ENCODE measurements at regions not wholly inside any gene's neighbourhood (a gene's known extent, or its start where the extent isn't known, plus 50 kb on each side); places are given as distances from the start of the nearest gene placed in this dataset.

DNA sequence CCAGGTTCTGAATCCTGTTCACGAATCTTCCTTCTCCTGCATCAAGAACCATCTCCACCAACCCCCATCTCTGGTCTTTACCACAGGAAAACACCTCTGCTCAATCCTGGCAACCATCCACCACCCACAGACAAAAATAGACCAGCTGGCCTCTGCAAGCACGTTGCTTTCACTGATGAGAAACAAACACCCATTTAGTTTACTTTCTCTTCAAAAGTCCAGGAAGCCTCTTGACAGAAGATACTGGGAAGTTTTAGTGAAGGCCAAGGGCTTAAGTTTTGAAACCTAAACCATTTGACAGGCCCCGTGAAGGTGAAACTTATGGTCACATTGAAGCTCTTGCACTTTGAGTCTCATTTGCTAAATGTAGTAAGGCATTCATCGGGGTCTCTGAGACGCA, 122.6 kb upstream of the PPP2R5A start:
- 53% methylated on average over 5 of the region's 5 CpGs for WGBS
- H3K27ac ChIP-seq = no peak overlapping the region
- no peaks in the 10 kb centered on the region for H3K4me1 ChIP-seq (replicated peaks)
- TF ChIP-seq, protein P1, sequence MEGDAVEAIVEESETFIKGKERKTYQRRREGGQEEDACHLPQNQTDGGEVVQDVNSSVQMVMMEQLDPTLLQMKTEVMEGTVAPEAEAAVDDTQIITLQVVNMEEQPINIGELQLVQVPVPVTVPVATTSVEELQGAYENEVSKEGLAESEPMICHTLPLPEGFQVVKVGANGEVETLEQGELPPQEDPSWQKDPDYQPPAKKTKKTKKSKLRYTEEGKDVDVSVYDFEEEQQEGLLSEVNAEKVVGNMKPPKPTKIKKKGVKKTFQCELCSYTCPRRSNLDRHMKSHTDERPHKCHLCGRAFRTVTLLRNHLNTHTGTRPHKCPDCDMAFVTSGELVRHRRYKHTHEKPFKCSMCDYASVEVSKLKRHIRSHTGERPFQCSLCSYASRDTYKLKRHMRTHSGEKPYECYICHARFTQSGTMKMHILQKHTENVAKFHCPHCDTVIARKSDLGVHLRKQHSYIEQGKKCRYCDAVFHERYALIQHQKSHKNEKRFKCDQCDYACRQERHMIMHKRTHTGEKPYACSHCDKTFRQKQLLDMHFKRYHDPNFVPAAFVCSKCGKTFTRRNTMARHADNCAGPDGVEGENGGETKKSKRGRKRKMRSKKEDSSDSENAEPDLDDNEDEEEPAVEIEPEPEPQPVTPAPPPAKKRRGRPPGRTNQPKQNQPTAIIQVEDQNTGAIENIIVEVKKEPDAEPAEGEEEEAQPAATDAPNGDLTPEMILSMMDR (IDR thresholded peaks at IDR 0.05) = no peak
- no peak for TF ChIP-seq POLR2AphosphoS5 (IDR thresholded peaks at IDR 0.05)
- no peak for TF ChIP-seq POLR2A (IDR thresholded peaks at IDR 0.05)
- intact Hi-C loops (cut with DNase I) = loop anchor here (5.0 kb wide), 2 partner anchors 65 to 125 kb away; partner anchors contain the start of gene PPP2R5A
- peak; percentile 11 for DNase-seq (ENCODE audit: low spot score)
- no peaks in the 10 kb centered on the region for H3K27me3 ChIP-seq (replicated peaks; ENCODE audit: insufficient read depth)
- H3K36me3 ChIP-seq = no peaks in the 10 kb centered on the region
- no peaks in the 10 kb centered on the region for H3K9me3 ChIP-seq
- no peak overlapping the region for H3K4me3 ChIP-seq

DNA sequence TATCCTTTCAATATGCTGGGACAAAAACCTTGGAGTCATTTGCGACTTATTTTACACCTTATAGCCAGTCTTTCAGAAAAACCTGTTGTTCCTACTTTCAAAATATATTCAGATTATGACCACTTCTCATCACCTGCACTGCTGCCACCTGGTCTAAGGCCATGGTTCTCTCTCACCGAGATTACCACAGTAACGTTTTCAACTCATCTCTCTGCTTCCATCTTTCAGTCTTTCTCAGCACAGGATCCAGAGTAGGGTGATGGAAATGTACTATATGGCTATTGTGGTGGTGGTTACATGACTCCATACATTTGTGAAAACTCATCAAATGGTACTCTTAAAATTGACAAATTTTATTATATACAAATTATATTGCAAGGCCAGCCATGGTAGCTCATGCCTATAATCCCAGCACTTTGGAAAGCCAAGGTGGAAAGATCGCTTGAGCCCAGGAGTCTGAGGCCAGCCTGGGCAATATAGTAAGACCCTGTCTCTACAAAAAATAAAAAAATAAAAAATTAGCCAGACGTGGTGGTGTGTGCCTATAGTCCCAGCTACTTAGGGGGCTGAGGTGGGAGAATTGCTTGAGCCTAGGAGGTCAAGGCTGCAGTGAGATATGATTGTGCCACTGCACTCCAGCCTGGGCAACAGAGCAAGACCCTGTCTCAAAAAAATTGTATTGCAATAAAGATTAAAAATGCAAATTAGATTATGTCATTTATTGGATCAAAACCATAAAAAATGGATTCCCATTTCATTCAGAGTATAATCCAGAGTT, 120.9 kb upstream of the PPP2R5A start:
- 96% methylated on average over 5 of the region's 5 CpGs for WGBS
- intact Hi-C loops (cut with DNase I) = loop anchor here (5.0 kb wide), 2 partner anchors 63 to 123 kb away; partner anchors contain the start of gene PPP2R5A
- H3K27me3 ChIP-seq (replicated peaks; ENCODE audit: insufficient read depth) = no peaks in the 10 kb centered on the region
- H3K4me1 ChIP-seq (replicated peaks) = no peaks in the 10 kb centered on the region
- no peak overlapping the region for H3K4me3 ChIP-seq
- H3K27ac ChIP-seq = no peak overlapping the region
- no peaks in the 10 kb centered on the region for H3K9me3 ChIP-seq
- H3K36me3 ChIP-seq = no peaks in the 10 kb centered on the region
- TF ChIP-seq, protein P1 (IDR thresholded peaks at IDR 0.05) = no peak
- TF ChIP-seq POLR2AphosphoS5 (IDR thresholded peaks at IDR 0.05) = no peak
- no peak for TF ChIP-seq POLR2A (IDR thresholded peaks at IDR 0.05)
- no peak for DNase-seq (ENCODE audit: low spot score)

DNA sequence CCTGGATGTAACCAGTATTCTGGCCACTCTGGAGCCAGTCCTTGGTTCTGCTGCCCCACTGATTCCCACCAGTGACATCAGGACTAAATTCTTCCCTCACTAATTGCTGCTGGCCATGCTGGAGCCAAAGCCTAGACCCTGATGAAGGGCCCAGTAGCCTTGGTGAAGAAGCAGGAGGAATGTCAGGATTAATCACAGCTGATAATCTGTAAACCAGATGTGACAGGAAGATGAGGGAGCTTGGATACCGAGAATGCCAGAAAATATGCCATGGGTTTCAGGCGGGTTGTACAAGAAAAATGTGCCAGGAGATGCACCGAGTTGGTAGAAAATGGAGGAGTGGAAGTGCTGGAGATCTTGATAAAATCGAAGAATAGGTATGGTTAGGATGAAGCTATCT, 119.0 kb upstream of the PPP2R5A start:
- Histone ChIP-seq H3K27ac (no peak overlapping the region), H3K36me3 (no peaks in the 10 kb centered on the region), H3K4me3 (no peak overlapping the region), H3K27me3 (replicated peaks; ENCODE audit: insufficient read depth) (no peaks in the 10 kb centered on the region), H3K4me1 (replicated peaks) (no peaks in the 10 kb centered on the region), H3K9me3 (no peaks in the 10 kb centered on the region)
- no peak for TF ChIP-seq POLR2AphosphoS5 (IDR thresholded peaks at IDR 0.05)
- TF ChIP-seq, protein P1 (IDR thresholded peaks at IDR 0.05) = no peak
- TF ChIP-seq POLR2A (IDR thresholded peaks at IDR 0.05) = no peak
- WGBS = 76% methylated on average over 4 of the region's 4 CpGs
- DNase-seq (ENCODE audit: low spot score) = no peak
- intact Hi-C loops (cut with DNase I) = no loop called here

DNA sequence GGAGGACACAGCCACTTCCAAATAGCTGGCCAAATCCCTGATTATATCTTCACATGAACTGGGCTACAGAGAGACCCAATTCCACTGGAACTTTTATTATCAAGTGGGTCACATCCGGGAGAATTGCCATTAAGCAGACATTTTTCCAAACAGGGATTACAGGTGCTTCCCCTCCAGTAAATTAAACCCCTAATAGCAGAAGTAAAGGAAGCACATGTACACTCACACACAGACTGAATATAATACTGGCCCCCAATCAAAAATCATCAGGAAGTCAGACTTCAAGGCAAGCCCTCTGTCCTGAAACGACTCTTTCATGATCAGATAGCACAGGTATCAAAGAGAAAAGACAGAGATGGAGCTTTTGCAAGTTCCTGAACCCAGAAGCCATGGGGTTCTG, 118.6 kb upstream of the PPP2R5A start:
- H3K4me1 ChIP-seq (replicated peaks) = no peaks in the 10 kb centered on the region
- intact Hi-C loops (cut with DNase I) = no loop called here
- no peak for DNase-seq (ENCODE audit: low spot score)

More for the DNA sequence above, 118.6 kb upstream of the PPP2R5A start:
- H3K36me3 ChIP-seq = no peaks in the 10 kb centered on the region
- H3K27ac ChIP-seq = no peak overlapping the region
- no peaks in the 10 kb centered on the region for H3K9me3 ChIP-seq
- no peak overlapping the region for H3K4me3 ChIP-seq
- no peak for TF ChIP-seq POLR2AphosphoS5 (IDR thresholded peaks at IDR 0.05)
- no peak for TF ChIP-seq POLR2A (IDR thresholded peaks at IDR 0.05)
- TF ChIP-seq, protein P1 (IDR thresholded peaks at IDR 0.05) = no peak
- no peaks in the 10 kb centered on the region for H3K27me3 ChIP-seq (replicated peaks; ENCODE audit: insufficient read depth)
- WGBS = 41% methylated on average over 2 of the region's 2 CpGs

All from prostate gland (tissue), 2 donors.